IMR-90 (cell line): ENCODE measurements at regions not wholly inside any gene's neighbourhood (a gene's known extent, or its start where the extent isn't known, plus 50 kb on each side); places are given as distances from the start of the nearest gene placed in this dataset.

Experiments
- ATAC-seq: fragments of 200-7000 bp; cut with Tn5 transposase; 2 replicates; pipeline ENCODE4 v1.9.1; 2020; ENCODE audit warnings: low read depth, mild to moderate bottlenecking, moderate library complexity
- BruUV-seq: library from RNA; stranded (reverse); fragments of 400-500 nt; replicated peaks from 2 replicates; lab custom pipeline; 2021; lab: Mats Ljungman, UMichigan
- CTCF ChIA-PET: fragments of 300-600 bp; formaldehyde crosslinking; extraction: SDS; loops from one replicate; lab custom pipeline; 2021; ENCODE audit warnings: antibody characterized with exemption; lab: Yijun Ruan, JAX
- POLR2A ChIA-PET: fragments of 300-600 bp; sonication (Branson Sonifier 250); formaldehyde crosslinking; loops from one replicate; lab custom pipeline; 2022; ENCODE audit warnings: antibody characterized with exemption; ENCODE audit not compliant: unreplicated experiment; lab: Charles Lee
- DNase-seq: peaks from one replicate; pipeline ENCODE4 v3.0.0; 2013
- H2AFZ ChIP-seq: replicated peaks from 2 replicates; pipeline ENCODE3; 2013; ENCODE audit warnings: low read length, mild to moderate bottlenecking; ENCODE audit not compliant: poor library complexity
- H2AK5ac ChIP-seq: 2 replicates; pipeline ENCODE4 v1.6.1; 2013; ENCODE audit warnings: low read depth, low read length, inconsistent platforms
- H2AK9ac ChIP-seq: replicated peaks from 2 replicates; pipeline ENCODE3; 2013; ENCODE audit warnings: mild to moderate bottlenecking, low read depth, low read length, moderate library complexity; ENCODE audit not compliant: poor library complexity
- H2BK120ac ChIP-seq: 2 replicates; pipeline ENCODE4 v1.6.1; 2013; ENCODE audit warnings: low read depth, low read length, inconsistent platforms
- H2BK15ac ChIP-seq: 3 replicates; pipeline ENCODE4 v1.6.1; 2013; ENCODE audit warnings: low read depth, low read length, inconsistent platforms
- H2BK20ac ChIP-seq: 2 replicates; pipeline ENCODE4 v1.6.1; 2013; ENCODE audit warnings: low read depth, mild to moderate bottlenecking, inconsistent platforms, low read length, moderate library complexity
- H2BK5ac ChIP-seq: 2 replicates; pipeline ENCODE4 v1.6.1; 2013; ENCODE audit warnings: mild to moderate bottlenecking, low read depth, low read length, inconsistent platforms; ENCODE audit not compliant: poor library complexity, severe bottlenecking
- H3K14ac ChIP-seq: replicated peaks from 2 replicates; pipeline ENCODE4 v1.6.1; 2013; ENCODE audit warnings: low read depth, low read length, inconsistent platforms
- H3K18ac ChIP-seq: 2 replicates; pipeline ENCODE4 v1.6.1; 2013; ENCODE audit warnings: low read depth, low read length, control low read depth
- H3K23ac ChIP-seq: 2 replicates; pipeline ENCODE4 v1.6.1; 2013; ENCODE audit warnings: low read depth, low read length, inconsistent platforms
- H3K27ac ChIP-seq: 2 replicates; pipeline ENCODE4 v1.5.1; 2013; ENCODE audit warnings: mild to moderate bottlenecking, control low read depth, low read length; ENCODE audit not compliant: insufficient read depth
- H3K27me3 ChIP-seq: 2 replicates; pipeline ENCODE4 v1.6.1; 2013; ENCODE audit warnings: low read length; ENCODE audit not compliant: control insufficient read depth, insufficient read depth
- H3K36me3 ChIP-seq: 2 replicates; pipeline ENCODE4 v1.6.1; 2013; ENCODE audit warnings: low read length, mixed read lengths; ENCODE audit not compliant: control insufficient read depth, insufficient read depth
- H3K4ac ChIP-seq: 2 replicates; pipeline ENCODE4 v1.6.1; 2013; ENCODE audit warnings: low read depth, low read length, inconsistent platforms
- H3K4me1 ChIP-seq: 2 replicates; pipeline ENCODE4 v1.6.1; 2013; ENCODE audit warnings: low read length, mixed read lengths; ENCODE audit not compliant: control insufficient read depth, insufficient read depth
- H3K4me2 ChIP-seq: 2 replicates; pipeline ENCODE4 v1.6.1; 2013; ENCODE audit warnings: low read depth, mild to moderate bottlenecking, control low read depth, low read length, moderate library complexity
- H3K4me3 ChIP-seq: 2 replicates; pipeline ENCODE4 v1.5.1; 2013; ENCODE audit warnings: low read depth, mild to moderate bottlenecking, control low read depth, low read length, moderate library complexity; ENCODE audit not compliant: insufficient read depth
- H3K56ac ChIP-seq: 2 replicates; pipeline ENCODE4 v1.6.1; 2013; ENCODE audit warnings: low read length, inconsistent platforms; ENCODE audit not compliant: insufficient read depth; ENCODE audit errors: extremely low read depth
- H3K79me1 ChIP-seq, 2 experiments: 2 replicates each; pipeline ENCODE4 v1.6.1; 2013; ENCODE audit warnings: low read length in 2 of 2, inconsistent platforms in 1 of 2, low read depth in 1 of 2
- H3K9ac ChIP-seq: 2 replicates; pipeline ENCODE4 v1.6.1; 2013; ENCODE audit warnings: low read depth, low read length, control low read depth
- H3K9me1 ChIP-seq: 2 replicates; pipeline ENCODE4 v1.6.1; 2013; ENCODE audit warnings: low read length, inconsistent platforms; ENCODE audit not compliant: insufficient read depth
- H3K9me3 ChIP-seq: 2 replicates; pipeline ENCODE4 v1.6.1; 2013; ENCODE audit warnings: low read length; ENCODE audit not compliant: control insufficient read depth, insufficient read depth
- H4K20me1 ChIP-seq: 2 replicates; pipeline ENCODE4 v1.6.1; 2013; ENCODE audit warnings: low read length, inconsistent platforms; ENCODE audit not compliant: insufficient read depth
- H4K5ac ChIP-seq: 2 replicates; pipeline ENCODE4 v1.6.1; 2013; ENCODE audit warnings: mild to moderate bottlenecking, low read depth, low read length, control low read depth
- H4K8ac ChIP-seq, 2 experiments: 2 replicates each; pipeline ENCODE4 v1.6.1; 2013; ENCODE audit warnings: low read depth in 2 of 2, low read length in 2 of 2, control low read depth in 1 of 2, inconsistent platforms in 1 of 2
- H4K91ac ChIP-seq: 2 replicates; pipeline ENCODE4 v1.6.1; 2013; ENCODE audit warnings: low read depth, low read length, inconsistent platforms; ENCODE audit not compliant: insufficient read depth
- CEBPB ChIP-seq: IDR thresholded peaks from 2 replicates; pipeline ENCODE4 v1.6.1; 2012; ENCODE audit warnings: low read depth, low read length, improper control_type of control experiment
- FOS ChIP-seq: fragments of 150-350 bp; IDR thresholded peaks from 2 replicates; pipeline ENCODE4 v1.6.1; 2016; ENCODE audit warnings: low read depth, low read length
- MXI1 ChIP-seq: IDR thresholded peaks from 2 replicates; pipeline ENCODE4 v1.6.1; 2012; ENCODE audit warnings: low read depth, mild to moderate bottlenecking, low read length, moderate library complexity, borderline replicate concordance
- POLR2A ChIP-seq: IDR thresholded peaks from 2 replicates; pipeline ENCODE4 v1.6.1; 2012; ENCODE audit warnings: mild to moderate bottlenecking, low read depth, low read length
- RAD21 ChIP-seq: IDR thresholded peaks from 2 replicates; pipeline ENCODE4 v1.6.1; 2012; ENCODE audit warnings: low read length, improper control_type of control experiment
- WGBS, 2 experiments: methylation state at CpG; one replicate each; pipeline versions ENCODE4 v1.1.5 to v1.1.7; 2013; ENCODE audit warnings: missing lambda C conversion rate in 2 of 2; ENCODE audit not compliant: insufficient read length in 1 of 2; ENCODE audit errors: extremely low coverage in 2 of 2; 5-methylcytosine and 5-hydroxymethylcytosine counted together
- dilution Hi-C: fragments of 300-500 bp; cut with HindIII; formaldehyde crosslinking; loops from one replicate; pipeline ENCODE4 v1.14.3; 2018; ENCODE audit warnings: low sequenced_read_pairs; ENCODE audit not compliant: unreplicated experiment
- in situ Hi-C: fragments of 300-500 bp; cut with MboI; formaldehyde crosslinking; loops from 3 replicates; pipeline ENCODE4 v1.14.3; 2019; ENCODE audit warnings: low sequenced_read_pairs, inconsistent platforms, mixed read lengths
- intact Hi-C: fragments of 100-400 bp; cut with micrococcal nuclease; formaldehyde crosslinking; loops from 2 replicates; pipeline ENCODE4 v1.10.0; 2022
- TF ChIP-seq, protein P1 (sequence below): fragments of 150-350 bp; IDR thresholded peaks from 2 replicates; pipeline ENCODE4 v1.6.1; 2016; ENCODE audit warnings: low read depth, mild to moderate bottlenecking, low read length, moderate library complexity, borderline replicate concordance

DNA sequence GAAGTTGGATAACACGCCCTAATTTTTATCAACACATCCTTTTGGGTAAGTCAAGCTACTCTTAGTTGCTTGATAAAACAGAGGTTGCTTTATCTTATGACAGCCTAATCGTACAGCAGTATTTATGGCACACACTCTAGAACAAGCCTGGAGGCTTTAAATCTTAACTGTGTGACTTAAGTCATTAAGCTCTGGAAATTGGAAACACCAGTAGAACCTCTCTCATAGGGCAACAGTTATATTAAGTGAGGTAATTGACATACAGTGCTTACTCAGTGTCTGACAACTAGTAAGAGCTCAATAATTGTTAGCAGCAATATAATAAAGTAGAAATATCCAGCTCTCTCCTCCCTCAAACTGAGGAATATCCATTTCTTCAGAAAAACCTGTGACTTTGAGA is 808.9 kb upstream of the WWC1 start:
- DNase-seq (no peak), ATAC-seq (no peak)
- dilution Hi-C loops, result no loop called here
- WGBS, 2 experiments, result no CpG with 5 or more reads among the region's 2 CpGs
- no peak overlapping the region for H3K9ac ChIP-seq
- H3K56ac ChIP-seq, result no peak overlapping the region
- ChIA-PET POLR2A (no interaction called here), CTCF (no interaction called here)
- H2AFZ ChIP-seq, result no peak overlapping the region
- TF ChIP-seq POLR2A, result no peak
- TF ChIP-seq, protein P1, sequence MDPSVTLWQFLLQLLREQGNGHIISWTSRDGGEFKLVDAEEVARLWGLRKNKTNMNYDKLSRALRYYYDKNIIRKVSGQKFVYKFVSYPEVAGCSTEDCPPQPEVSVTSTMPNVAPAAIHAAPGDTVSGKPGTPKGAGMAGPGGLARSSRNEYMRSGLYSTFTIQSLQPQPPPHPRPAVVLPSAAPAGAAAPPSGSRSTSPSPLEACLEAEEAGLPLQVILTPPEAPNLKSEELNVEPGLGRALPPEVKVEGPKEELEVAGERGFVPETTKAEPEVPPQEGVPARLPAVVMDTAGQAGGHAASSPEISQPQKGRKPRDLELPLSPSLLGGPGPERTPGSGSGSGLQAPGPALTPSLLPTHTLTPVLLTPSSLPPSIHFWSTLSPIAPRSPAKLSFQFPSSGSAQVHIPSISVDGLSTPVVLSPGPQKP, result no peak
- no peak for TF ChIP-seq FOS
- TF ChIP-seq CEBPB, result no peak
- TF ChIP-seq MXI1, result no peak
- TF ChIP-seq RAD21, result no peak
- H2BK20ac ChIP-seq, result no peak overlapping the region
- H2BK5ac ChIP-seq, result no peak overlapping the region
- H3K4ac ChIP-seq, result no peak overlapping the region
- H4K5ac ChIP-seq, result no peak overlapping the region
- H4K8ac ChIP-seq, result no peak overlapping the region
- BruUV-seq, result no TSS peak
- H3K4me2 ChIP-seq, result no peak overlapping the region
- H3K4me3 ChIP-seq, result no peak overlapping the region
- H4K91ac ChIP-seq, result no peak overlapping the region
- no peak overlapping the region for H2BK120ac ChIP-seq
- H3K14ac ChIP-seq, result no peak overlapping the region
- no peaks in the 10 kb centered on the region for H3K36me3 ChIP-seq
- in situ Hi-C loops, result no loop called here
- H3K27me3 ChIP-seq, result no peaks in the 10 kb centered on the region
- intact Hi-C loops, result no loop called here
- no peak overlapping the region for H3K27ac ChIP-seq
- H2BK15ac ChIP-seq, result no peak overlapping the region
- no peak overlapping the region for H3K23ac ChIP-seq
- H2AK5ac ChIP-seq, result no peak overlapping the region
- no peaks in the 10 kb centered on the region for H3K4me1 ChIP-seq
- H3K18ac ChIP-seq, result no peak overlapping the region
- H4K20me1 ChIP-seq, result no peaks in the 10 kb centered on the region
- H3K9me1 ChIP-seq, result no peaks in the 10 kb centered on the region
- H2AK9ac ChIP-seq, result no peak overlapping the region
- no peaks in the 10 kb centered on the region for H3K79me1 ChIP-seq
- no peaks in the 10 kb centered on the region for H3K9me3 ChIP-seq
